PFSK-1 (cell line): ENCODE measurements at regions not wholly inside any gene's neighbourhood (a gene's known extent, or its start where the extent isn't known, plus 50 kb on each side); places are given as distances from the start of the nearest gene placed in this dataset.

Experiments
- FOXP2 ChIP-seq: optimal IDR thresholded peaks from 2 replicates; pipeline ENCODE3; 2011; ENCODE audit warnings: borderline replicate concordance, control low read depth, inconsistent platforms; ENCODE audit not compliant: insufficient read depth; ENCODE audit errors: extremely low read length, extremely low read depth
- POLR2AphosphoS5 ChIP-seq: IDR thresholded peaks from 2 replicates; pipeline ENCODE4 v1.6.1; 2012; ENCODE audit warnings: low read depth, mild to moderate bottlenecking, control low read depth, low read length, moderate library complexity
- REST ChIP-seq, 2 experiments: IDR thresholded peaks; 2 replicates each; pipeline versions ENCODE4 v1.6.1 to v1.8.0; 2011 to 2012; ENCODE audit warnings: low read depth in 2 of 2, low read length in 2 of 2, control low read depth in 1 of 2, inconsistent platforms in 1 of 2, mild to moderate bottlenecking in 1 of 2, moderate library complexity in 1 of 2; ENCODE audit not compliant: insufficient read depth in 1 of 2
- SIN3A ChIP-seq: IDR thresholded peaks from 2 replicates; pipeline ENCODE4 v1.6.1; 2012; ENCODE audit warnings: mild to moderate bottlenecking, low read length, moderate library complexity, borderline replicate concordance; ENCODE audit not compliant: insufficient read depth
- TAF1 ChIP-seq: IDR thresholded peaks from 2 replicates; pipeline ENCODE4 v1.6.1; 2012; ENCODE audit warnings: low read length, control low read depth, borderline replicate concordance; ENCODE audit not compliant: insufficient read depth

GRCh38 chr3:78029775-78030174 is 989.9 kb downstream of the ROBO2 start:
- TF ChIP-seq TAF1: no peak
- no peak for TF ChIP-seq FOXP2

GRCh38 chr3:78035131-78035641 is 995.3 kb downstream of the ROBO2 start:
- no peak for TF ChIP-seq TAF1
- no peak for TF ChIP-seq REST (IDR thresholded peaks at IDR 0.05; ENCODE audit: insufficient read depth in 1 of 2, low read depth in 2 of 2, low read length in 2 of 2)
- no peak for TF ChIP-seq FOXP2

- TF ChIP-seq TAF1 (no peak), REST (IDR thresholded peaks at IDR 0.05; ENCODE audit: insufficient read depth in 1 of 2, low read depth in 2 of 2, low read length in 2 of 2) (no peak), FOXP2 (no peak), POLR2AphosphoS5 (no peak), SIN3A (no peak)
Measured at GRCh38 chr3:78041486-78041885, 1001.6 kb downstream of the ROBO2 start.

GRCh38 chr3:78046566-78046965 is 1006.7 kb downstream of the ROBO2 start:
- TF ChIP-seq POLR2AphosphoS5 (no peak), REST (IDR thresholded peaks at IDR 0.05; ENCODE audit: insufficient read depth in 1 of 2, low read depth in 2 of 2, low read length in 2 of 2) (no peak), TAF1 (no peak), FOXP2 (no peak), SIN3A (no peak)

GRCh38 chr3:78048698-78049097 is 1008.8 kb downstream of the ROBO2 start:
- TF ChIP-seq REST (IDR thresholded peaks at IDR 0.05; ENCODE audit: insufficient read depth in 1 of 2, low read depth in 2 of 2, low read length in 2 of 2): no peak
- TF ChIP-seq SIN3A: no peak
- no peak for TF ChIP-seq FOXP2
- TF ChIP-seq POLR2AphosphoS5: no peak
- TF ChIP-seq TAF1: no peak
